NCI-H2227 (cell line): ENCODE measurements at regions not wholly inside any gene's neighbourhood (a gene's known extent, or its start where the extent isn't known, plus 50 kb on each side); places are given as distances from the start of the nearest gene placed in this dataset.
"Not testable (repeated sequence)": the region's sequence is repeated elsewhere in the genome, so short reads cannot be mapped to it uniquely, and the experiment has no call there.

Experiments
- DNase-seq: peaks from one replicate; lab custom pipeline; 2025; ENCODE audit not compliant: unreplicated experiment; lab: John Stamatoyannopoulos, UW

GRCh38 chr9:65454666-65455065 is 169.7 kb upstream of the FOXD4L5 start:
- not testable (repeated sequence) for DNase-seq

DNA sequence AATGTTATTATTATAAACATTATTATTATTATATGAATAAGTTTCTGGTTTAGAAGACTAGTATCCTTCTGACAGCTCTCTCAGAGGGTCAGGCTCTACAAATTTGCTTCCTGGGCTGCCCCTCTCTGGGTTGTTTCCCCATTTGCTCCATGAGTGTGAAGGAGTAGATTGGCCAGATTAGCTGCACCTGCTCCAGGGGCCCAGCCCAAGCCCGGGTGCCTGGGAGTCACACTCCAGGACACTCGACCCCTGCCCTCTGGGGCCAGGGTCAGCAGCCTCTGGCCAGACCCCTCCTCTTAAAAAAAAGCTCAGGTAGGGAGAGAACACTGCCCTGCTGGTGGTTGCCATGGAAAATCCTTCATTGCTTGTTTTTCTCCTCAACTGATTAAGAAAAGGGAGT is 169.0 kb upstream of the FOXD4L5 start:
- not testable (repeated sequence) for DNase-seq

DNA sequence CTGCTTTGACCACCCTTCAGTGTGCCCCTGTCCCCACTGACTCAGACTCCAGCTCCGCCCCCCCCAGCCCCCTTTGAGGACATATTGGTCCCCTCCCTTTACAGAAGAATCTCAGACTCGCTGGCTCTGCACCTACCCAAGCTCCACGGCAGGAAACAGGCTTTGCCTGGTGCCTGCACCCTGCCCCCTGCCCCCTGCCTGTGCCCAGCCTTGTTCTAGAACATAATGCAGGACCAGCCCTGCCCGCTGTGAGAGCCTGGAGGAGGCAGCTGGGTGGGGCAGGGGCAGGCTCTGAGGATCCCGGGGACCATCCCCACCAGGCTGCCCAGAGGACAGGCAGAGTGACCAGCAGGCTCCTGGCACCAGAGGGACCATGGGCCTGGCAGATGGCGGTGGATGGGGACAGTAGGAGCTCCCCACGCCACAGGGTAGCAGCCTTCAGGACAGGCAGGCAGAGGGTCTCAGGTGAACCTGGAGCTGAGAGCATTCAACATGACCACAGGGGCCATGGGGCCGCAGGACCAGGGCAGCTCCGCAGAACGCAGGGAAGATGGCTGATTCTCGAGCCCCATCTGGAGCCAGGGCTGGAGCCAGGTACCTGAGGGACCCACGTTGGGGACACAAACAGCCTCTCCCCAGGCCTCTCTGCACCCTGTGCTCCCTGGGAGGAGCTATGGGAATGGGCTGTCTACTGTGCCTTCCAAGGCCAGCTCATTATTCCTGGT is 165.0 kb upstream of the FOXD4L5 start:
- DNase-seq = not testable (repeated sequence)

DNA sequence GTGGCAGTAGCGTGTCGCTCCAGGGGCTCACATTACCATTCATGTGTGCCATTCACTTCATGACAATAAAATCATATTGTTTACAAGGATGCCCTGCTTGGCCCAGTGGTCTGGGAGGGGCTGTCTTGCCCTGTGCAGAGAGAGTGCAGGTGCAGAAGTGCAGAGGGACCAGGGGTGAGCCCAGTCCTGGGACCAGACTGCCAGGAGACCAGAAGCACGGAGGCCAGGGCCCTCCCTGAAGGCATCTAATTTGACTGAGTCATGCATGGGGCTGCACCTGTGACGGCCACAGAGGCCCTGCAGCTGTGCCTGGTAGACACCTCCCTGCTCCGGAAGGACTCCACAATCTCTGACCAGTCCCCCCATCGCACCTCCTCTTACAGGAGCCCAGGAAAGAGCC is 164.4 kb upstream of the FOXD4L5 start:
- no peak for DNase-seq

GRCh38 chr9:65447146-65447545 is 162.1 kb upstream of the FOXD4L5 start:
- DNase-seq = not testable (repeated sequence)

- not testable (repeated sequence) for DNase-seq
These were observed 161.0 kb upstream of the FOXD4L5 start for GRCh38 chr9:65445991-65446390.

DNA sequence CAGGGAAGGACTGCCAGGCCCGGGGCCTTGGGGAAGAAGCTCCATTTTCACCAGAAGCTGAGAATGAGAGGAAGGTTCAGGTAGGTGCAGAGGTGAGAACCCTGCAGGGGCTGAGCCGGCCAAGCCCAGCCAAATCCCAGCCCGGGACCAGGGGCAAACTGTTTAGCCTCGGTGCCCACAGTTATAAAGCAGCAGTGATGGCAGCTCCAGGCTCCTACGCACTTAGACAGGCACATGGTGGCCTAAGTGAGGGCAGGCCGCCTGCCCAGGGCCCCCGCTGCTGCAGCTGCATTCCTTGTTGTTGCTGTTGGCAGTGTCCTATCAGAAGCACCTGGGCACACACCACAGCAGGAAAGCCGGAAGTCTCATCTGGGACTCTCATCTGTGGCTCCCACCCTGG is 159.9 kb upstream of the FOXD4L5 start:
- DNase-seq = no peak

GRCh38 chr9:65442116-65442515 is 157.1 kb upstream of the FOXD4L5 start:
- DNase-seq = not testable (repeated sequence)

DNA sequence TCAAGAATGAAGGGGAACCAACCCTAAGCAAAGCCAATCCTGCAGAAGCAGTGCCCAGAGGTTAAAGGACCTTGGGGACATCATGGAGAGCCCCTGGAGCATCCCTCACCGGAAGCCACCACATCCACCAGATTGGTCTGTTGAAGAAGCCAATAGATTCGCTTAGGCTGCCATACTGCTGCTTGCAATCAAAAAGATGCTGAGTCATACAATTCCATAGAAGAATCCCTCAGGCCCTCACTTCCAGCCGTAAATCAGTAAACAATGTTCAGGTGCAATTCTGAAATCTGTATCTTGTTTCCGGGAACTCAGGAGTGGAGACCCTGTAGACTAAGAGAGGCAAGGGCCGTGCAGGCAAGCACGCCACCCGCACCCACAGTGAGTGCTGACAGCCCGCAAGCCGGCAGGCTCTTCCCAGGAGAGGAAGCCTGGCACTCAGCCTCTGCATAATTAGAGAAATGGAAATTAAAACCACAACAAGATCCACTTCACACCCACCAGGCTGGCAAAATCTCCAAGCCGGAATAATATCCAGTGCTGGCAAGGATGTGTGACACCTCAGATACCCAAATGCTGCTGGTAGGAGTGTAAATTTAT is 156.4 kb upstream of the FOXD4L5 start:
- not testable (repeated sequence) for DNase-seq

- no peak for DNase-seq
These were observed 152.7 kb upstream of the FOXD4L5 start for GRCh38 chr9:65437724-65438123.

DNA sequence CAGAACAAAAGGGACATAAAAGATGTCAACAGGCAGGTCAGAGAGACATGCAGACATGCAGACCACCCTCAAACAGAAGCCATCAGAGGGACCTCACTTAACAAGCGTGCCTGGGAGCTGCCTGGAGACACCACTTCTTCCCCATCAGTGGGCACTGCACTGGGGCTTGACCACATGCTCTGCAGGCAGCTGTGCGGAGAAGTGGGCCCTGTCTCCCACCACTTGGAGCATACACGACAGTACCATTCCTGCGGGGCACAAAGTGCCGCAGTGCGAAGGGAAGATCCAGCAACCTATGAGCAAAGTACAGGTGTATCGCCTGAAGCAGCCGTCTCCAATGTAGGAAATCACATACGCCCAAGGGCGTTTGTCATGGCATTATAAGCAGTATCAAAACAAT is 150.5 kb upstream of the FOXD4L5 start:
- DNase-seq = no peak

DNA sequence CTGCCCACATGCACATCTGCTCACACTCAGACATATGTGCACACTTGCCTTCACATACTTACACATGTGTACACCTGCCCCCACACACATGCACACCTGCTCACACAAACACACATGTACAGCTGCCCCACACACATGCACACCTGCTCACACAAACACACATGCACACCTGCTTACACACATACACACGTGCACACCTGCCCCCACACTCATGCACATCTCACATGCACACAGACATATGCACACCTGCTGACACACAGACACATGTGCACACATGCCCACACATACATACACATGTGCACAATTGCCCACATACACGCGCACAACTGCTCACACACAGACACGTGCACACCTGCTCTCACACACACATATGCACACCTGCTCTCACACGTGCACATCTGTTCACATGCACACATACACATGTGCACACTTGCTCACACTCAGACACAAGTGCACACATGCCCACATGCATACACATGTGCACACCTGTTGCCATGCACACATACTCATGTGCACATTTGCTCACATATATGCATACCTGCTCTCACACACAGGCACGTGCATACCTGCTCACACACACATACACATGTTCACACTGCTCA is 147.8 kb upstream of the FOXD4L5 start:
- no peak for DNase-seq

DNA sequence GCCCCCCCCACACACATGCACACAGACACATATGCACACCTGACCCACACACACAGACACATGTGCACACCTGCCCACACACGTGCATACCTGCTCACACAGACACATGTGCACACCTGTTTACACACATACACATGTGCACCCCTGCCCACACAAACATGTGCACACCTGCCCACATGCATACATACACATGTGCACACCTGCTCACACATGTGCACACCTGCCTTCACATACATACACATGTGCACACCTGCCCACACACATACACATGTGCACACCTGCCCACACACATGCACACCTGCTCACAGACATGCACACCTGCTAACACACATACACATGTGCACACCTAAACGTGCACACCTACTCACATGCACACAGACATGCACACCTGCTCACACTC is 147.0 kb upstream of the FOXD4L5 start:
- no peak for DNase-seq

DNA sequence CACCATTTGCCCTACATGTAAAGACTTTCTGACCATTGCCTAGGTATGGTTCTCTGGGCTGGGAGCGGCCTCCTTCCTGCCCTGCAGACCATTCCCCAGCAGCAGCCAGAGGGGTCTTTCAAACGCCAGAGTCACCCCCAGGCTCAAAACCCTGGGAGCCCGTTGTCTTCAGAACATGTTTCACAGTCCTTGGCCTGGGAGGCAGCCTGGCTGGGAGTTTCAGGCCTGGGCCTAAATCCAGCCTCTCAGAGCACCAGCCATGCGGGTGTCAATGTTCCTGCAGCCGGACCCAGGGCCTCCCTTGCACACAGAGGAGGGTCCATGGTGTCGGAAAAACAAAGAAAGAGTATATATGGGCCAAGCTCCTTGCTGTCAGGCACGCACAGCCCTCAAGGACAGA is 145.2 kb upstream of the FOXD4L5 start:
- DNase-seq = no peak

DNA sequence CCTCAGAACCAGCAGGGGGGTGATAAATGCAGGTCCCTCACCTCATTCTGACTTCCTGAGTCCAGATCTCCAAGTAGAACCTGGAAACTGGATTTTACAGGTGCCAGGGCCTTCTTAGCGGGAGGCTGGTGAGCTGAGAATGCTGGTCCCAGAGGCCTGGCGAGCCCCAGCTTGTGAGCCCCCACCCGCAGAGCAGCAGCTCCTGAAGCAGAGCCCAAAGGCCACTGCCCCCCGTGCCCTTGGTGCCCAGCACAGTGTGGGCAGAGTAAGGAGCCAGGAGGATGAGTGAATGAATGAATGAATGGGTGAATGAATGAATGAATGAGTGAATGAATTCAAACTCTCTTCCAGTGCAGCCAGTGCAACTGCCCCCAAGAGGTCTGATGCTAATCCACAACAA is 142.4 kb upstream of the FOXD4L5 start:
- DNase-seq = not testable (repeated sequence)

- DNase-seq = not testable (repeated sequence)
These were observed 141.8 kb upstream of the FOXD4L5 start for GRCh38 chr9:65426813-65427212.

DNA sequence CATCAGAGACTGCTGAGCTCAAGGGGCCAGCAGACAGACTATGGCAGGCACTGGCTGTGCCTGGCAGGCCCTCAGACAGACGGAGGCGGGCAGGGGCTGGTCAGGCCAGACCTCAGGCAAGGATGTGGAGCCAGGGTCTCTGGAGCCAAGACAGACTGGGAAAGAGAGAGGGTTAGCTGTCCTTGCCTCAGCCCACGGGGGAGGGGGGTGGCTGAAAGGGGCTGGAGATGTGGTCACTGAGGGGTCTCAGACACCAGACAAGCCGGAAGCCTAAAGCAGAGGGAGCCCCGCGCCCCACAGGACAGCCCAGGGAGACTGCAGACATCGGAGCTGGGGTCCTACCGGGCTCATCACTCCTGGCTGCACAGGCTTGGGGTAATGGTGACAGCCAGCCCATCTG is 141.2 kb upstream of the FOXD4L5 start:
- no peak for DNase-seq

DNA sequence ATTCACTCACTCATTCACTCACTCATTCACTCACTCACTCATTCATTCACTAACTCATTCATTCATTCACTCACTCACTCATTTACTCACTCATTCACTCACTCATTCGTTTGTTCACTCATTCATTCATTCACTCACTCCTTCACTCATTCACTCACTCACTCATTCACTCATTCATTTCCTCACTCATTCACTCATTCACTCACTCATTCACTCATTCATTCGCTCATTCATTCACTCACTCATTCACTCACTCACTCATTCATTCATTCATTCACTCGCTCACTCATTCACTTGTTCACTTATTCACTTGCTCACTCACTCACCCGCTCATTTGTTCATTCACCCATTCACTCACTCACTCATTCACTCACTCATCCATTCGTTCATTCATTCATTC is 140.2 kb upstream of the FOXD4L5 start:
- DNase-seq = not testable (repeated sequence)

GRCh38 chr9:65424437-65424984 is 139.5 kb upstream of the FOXD4L5 start:
- DNase-seq = not testable (repeated sequence)

- not testable (repeated sequence) for DNase-seq
These were observed 138.9 kb upstream of the FOXD4L5 start for GRCh38 chr9:65423691-65424436.

- not testable (repeated sequence) for DNase-seq
These were observed 138.1 kb upstream of the FOXD4L5 start for GRCh38 chr9:65422966-65423690.
